AG08396 (cell line): ENCODE measurements at regions not wholly inside any gene's neighbourhood (a gene's known extent, or its start where the extent isn't known, plus 50 kb on each side); places are given as distances from the start of the nearest gene placed in this dataset.

Source experiments
- DNase-seq: peaks from one replicate; pipeline ENCODE4 v3.0.0; 2012; ENCODE audit warnings: low spot score, mixed read lengths

- no peak for DNase-seq
These were observed 115.2 kb upstream of the ITGA4 start for GRCh38 chr2:181341855-181342600.

- DNase-seq = no peak
These were observed 108.9 kb upstream of the ITGA4 start for GRCh38 chr2:181348107-181348837.

GRCh38 chr2:181352158-181352557 is 105.0 kb upstream of the ITGA4 start:
- DNase-seq = no peak

GRCh38 chr2:181354626-181355025 is 102.6 kb upstream of the ITGA4 start:
- DNase-seq = peak; percentile 46

GRCh38 chr2:181356526-181357130 is 100.6 kb upstream of the ITGA4 start:
- DNase-seq = no peak

GRCh38 chr2:181357979-181358378 is 99.2 kb upstream of the ITGA4 start:
- no peak for DNase-seq

- DNase-seq = no peak
These were observed 94.6 kb upstream of the ITGA4 start for GRCh38 chr2:181362561-181362960.

GRCh38 chr2:181363164-181363563 is 94.0 kb upstream of the ITGA4 start:
- no peak for DNase-seq

GRCh38 chr2:181364492-181365170 is 92.6 kb upstream of the ITGA4 start:
- no peak for DNase-seq

GRCh38 chr2:181366675-181367175 is 90.5 kb upstream of the ITGA4 start:
- no peak for DNase-seq

GRCh38 chr2:181367411-181367810 is 89.8 kb upstream of the ITGA4 start:
- DNase-seq = no peak

GRCh38 chr2:181367906-181368435 is 89.2 kb upstream of the ITGA4 start:
- no peak for DNase-seq

- no peak for DNase-seq
These were observed 87.1 kb upstream of the ITGA4 start for GRCh38 chr2:181370126-181370525.

GRCh38 chr2:181371195-181371594 is 86.0 kb upstream of the ITGA4 start:
- no peak for DNase-seq

GRCh38 chr2:181371782-181372645 is 85.2 kb upstream of the ITGA4 start:
- peak; percentile 30 for DNase-seq

- no peak for DNase-seq
These were observed 84.5 kb upstream of the ITGA4 start for GRCh38 chr2:181372646-181373040.

- DNase-seq = no peak
These were observed 82.2 kb upstream of the ITGA4 start for GRCh38 chr2:181374781-181375675.

GRCh38 chr2:181376442-181376841 is 80.7 kb upstream of the ITGA4 start:
- DNase-seq = no peak

GRCh38 chr2:181376999-181377398 is 80.2 kb upstream of the ITGA4 start:
- DNase-seq = no peak

- no peak for DNase-seq
These were observed 78.7 kb upstream of the ITGA4 start for GRCh38 chr2:181378491-181378890.
